UCSD-AML1 (cell line): ENCODE measurements at regions not wholly inside any gene's neighbourhood (a gene's known extent, or its start where the extent isn't known, plus 50 kb on each side); places are given as distances from the start of the nearest gene placed in this dataset.
A peak's percentile ranks its signal among the peaks of the same experiment; 100 is the strongest.

Experiments
- DNase-seq: peaks from one replicate; lab custom pipeline; 2025; ENCODE audit not compliant: unreplicated experiment; lab: John Stamatoyannopoulos, UW

- DNase-seq = no peak
Observed at GRCh38 chr17:79163071-79163470, 88.4 kb downstream of the ENGASE start.

GRCh38 chr17:79162012-79162963 lies 87.7 kb downstream of the ENGASE start:
- DNase-seq = no peak

- peak; percentile 70 for DNase-seq
Observed at GRCh38 chr17:79160980-79161636, 86.5 kb downstream of the ENGASE start.

GRCh38 chr17:79159926-79160325 lies 85.3 kb downstream of the ENGASE start:
- no peak for DNase-seq

GRCh38 chr17:79159471-79159870 lies 84.8 kb downstream of the ENGASE start:
- DNase-seq = no peak

- no peak for DNase-seq
Observed at GRCh38 chr17:79156463-79157095, 82.0 kb downstream of the ENGASE start.

- no peak for DNase-seq
Observed at GRCh38 chr17:79155701-79156100, 81.1 kb downstream of the ENGASE start.

GRCh38 chr17:79154951-79155585 lies 80.4 kb downstream of the ENGASE start:
- DNase-seq = no peak

GRCh38 chr17:79154446-79154845 lies 79.8 kb downstream of the ENGASE start:
- DNase-seq = no peak

GRCh38 chr17:79153367-79154130 lies 78.9 kb downstream of the ENGASE start:
- DNase-seq = no peak

- no peak for DNase-seq
Observed at GRCh38 chr17:79152636-79153035, 78.0 kb downstream of the ENGASE start.

- no peak for DNase-seq
Observed at GRCh38 chr17:79152110-79152509, 77.5 kb downstream of the ENGASE start.

- DNase-seq = no peak
Observed at GRCh38 chr17:79150799-79151198, 76.2 kb downstream of the ENGASE start.

GRCh38 chr17:79150035-79150733 lies 75.6 kb downstream of the ENGASE start:
- no peak for DNase-seq

- DNase-seq = no peak
Observed at GRCh38 chr17:79148584-79148983, 74.0 kb downstream of the ENGASE start.

- no peak for DNase-seq
Observed at GRCh38 chr17:79147746-79148506, 73.3 kb downstream of the ENGASE start.

GRCh38 chr17:79146562-79146961 lies 71.9 kb downstream of the ENGASE start:
- no peak for DNase-seq

- no peak for DNase-seq
Observed at GRCh38 chr17:79145548-79145947, 70.9 kb downstream of the ENGASE start.

GRCh38 chr17:79144133-79144532 lies 69.5 kb downstream of the ENGASE start:
- no peak for DNase-seq
